Uterus (tissue), 2 donors: ENCODE measurements at regions not wholly inside any gene's neighbourhood (a gene's known extent, or its start where the extent isn't known, plus 50 kb on each side); places are given as distances from the start of the nearest gene placed in this dataset.

Experiments
- POLR2A ChIP-seq, 2 donors: fragments of 450-650 bp; IDR thresholded peaks; one replicate each; pipeline ENCODE4 v1.6.1; 2016; ENCODE audit warnings: antibody characterized with exemption in 2 of 2, mild to moderate bottlenecking in 1 of 2, moderate library complexity in 1 of 2
- TF ChIP-seq, protein P1 (sequence below), 4 experiments: fragments of 200-600 bp in 2 of 4; fragments of 450-650 bp in 2 of 4; sonication (generic) in 2 of 4; IDR thresholded peaks; one replicate each; pipeline ENCODE4 v1.5.1; 2016 to 2019; ENCODE audit warnings: antibody characterized with exemption in 4 of 4, mild to moderate bottlenecking in 2 of 4, moderate library complexity in 1 of 4

DNA sequence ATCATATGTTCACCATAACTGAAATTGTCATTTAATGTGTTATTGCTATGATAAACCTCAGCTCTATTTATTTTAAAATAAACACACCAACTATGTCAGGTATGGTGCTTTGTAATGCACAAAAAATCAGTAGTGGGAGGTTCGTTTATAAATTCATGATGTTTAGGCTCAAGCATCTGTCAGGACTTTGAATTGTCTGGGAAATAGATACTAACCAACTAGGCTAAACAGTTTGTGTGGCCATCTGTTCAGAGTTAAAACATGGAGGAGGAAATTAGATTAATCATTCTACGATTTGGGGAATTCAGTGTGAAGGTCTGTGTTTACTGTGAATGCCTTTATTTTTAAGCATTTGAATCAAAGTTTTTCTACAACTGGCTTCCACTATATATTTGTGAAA is 212.6 kb upstream of the FZD8 start:
- TF ChIP-seq POLR2A (IDR thresholded peaks at IDR 0.05): no peak
- TF ChIP-seq, protein P1, sequence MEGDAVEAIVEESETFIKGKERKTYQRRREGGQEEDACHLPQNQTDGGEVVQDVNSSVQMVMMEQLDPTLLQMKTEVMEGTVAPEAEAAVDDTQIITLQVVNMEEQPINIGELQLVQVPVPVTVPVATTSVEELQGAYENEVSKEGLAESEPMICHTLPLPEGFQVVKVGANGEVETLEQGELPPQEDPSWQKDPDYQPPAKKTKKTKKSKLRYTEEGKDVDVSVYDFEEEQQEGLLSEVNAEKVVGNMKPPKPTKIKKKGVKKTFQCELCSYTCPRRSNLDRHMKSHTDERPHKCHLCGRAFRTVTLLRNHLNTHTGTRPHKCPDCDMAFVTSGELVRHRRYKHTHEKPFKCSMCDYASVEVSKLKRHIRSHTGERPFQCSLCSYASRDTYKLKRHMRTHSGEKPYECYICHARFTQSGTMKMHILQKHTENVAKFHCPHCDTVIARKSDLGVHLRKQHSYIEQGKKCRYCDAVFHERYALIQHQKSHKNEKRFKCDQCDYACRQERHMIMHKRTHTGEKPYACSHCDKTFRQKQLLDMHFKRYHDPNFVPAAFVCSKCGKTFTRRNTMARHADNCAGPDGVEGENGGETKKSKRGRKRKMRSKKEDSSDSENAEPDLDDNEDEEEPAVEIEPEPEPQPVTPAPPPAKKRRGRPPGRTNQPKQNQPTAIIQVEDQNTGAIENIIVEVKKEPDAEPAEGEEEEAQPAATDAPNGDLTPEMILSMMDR (IDR thresholded peaks at IDR 0.05): no peak
